Astrocyte of the cerebellum (primary cell): ENCODE measurements at regions not wholly inside any gene's neighbourhood (a gene's known extent, or its start where the extent isn't known, plus 50 kb on each side); places are given as distances from the start of the nearest gene placed in this dataset.

ENCODE experiments used
- DNase-seq: peaks from one replicate; pipeline ENCODE4 v3.0.0-alpha.2; 2011; ENCODE audit warnings: low read depth
- H3K4me3 ChIP-seq: 2 replicates; pipeline ENCODE4 v1.5.1; 2011; ENCODE audit warnings: mild to moderate bottlenecking, low read depth, low read length, moderate library complexity
- CTCF ChIP-seq: IDR thresholded peaks from 2 replicates; pipeline ENCODE4 v1.5.1; 2012; ENCODE audit warnings: low read length, low read depth, moderate library complexity, mild to moderate bottlenecking; ENCODE audit errors: missing control alignments
- in situ Hi-C: cut with HindIII; loops from 2 replicates; pipeline ENCODE4 v1.10.0; 2017; ENCODE audit warnings: low sequenced_read_pairs

DNA sequence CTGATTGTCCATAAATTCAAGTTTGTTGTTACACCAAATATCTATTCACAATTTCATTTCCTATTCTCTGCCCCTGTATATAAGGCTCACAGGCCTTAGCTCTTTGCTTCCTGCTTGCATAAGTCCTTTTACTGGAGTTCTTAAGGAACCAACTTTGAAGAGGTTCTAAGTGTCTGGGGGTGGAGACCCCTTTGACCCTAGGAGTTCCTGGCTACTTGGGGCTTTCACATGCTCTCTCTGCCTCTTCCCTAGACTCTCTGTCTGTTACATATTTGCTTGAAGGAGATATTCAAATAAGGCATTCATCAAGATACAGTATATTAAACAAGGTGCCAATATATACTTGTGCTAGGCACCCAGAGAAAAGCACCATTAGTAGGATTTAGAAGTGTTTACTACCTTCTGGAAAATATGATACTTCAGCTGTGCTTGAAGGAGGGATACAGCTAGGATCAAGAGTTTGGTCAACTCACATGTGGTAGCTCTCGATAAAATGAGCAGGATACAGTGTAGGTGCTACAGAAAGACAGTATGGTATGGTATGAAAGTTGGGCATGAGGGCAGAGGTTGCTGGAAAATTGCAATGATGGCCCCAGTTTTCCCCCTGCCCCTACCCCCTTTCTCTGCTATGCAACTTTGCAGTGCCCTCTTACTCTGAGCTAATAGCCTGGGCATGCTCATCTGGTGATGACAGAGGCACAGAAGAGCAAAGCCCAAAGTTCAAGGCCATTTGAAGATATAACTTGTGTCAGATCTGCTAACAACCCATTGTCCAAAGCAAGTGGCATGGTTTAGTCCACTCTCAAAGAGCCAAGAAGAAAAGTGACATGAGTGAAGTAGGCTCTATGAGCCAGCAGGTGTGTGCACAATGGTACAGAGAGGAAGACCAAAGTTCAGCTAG is 107.6 kb upstream of the CPEB2 start:
- DNase-seq: no peak
- in situ Hi-C loops: no loop called here
- TF ChIP-seq CTCF: no peak
- H3K4me3 ChIP-seq: no peak overlapping the region

DNA sequence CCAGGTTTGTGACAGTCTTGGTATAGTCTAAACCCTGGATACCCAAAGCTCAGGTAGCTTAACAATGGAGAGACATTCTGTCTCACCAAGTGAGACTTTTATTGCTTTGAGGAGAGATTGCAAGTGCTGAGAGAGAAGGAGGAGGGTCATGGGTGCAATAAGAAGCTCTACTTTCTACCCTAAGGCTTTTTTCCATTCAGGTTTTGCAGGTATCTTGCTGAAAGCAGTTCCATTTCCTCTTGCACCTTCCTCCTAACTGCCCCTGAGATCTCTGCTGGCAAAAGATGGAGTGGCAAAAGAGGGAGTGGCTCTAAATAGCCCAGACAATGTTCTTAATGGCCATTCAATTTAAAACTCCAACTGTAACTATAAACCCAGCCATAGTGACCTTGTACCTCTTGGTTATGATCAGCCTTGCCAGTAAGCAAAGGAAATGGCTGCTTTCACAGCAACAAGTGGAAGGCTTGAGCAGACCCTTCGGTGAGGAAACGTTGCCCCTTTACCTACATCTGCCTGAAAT is 105.6 kb upstream of the CPEB2 start:
- H3K4me3 ChIP-seq: no peak overlapping the region
- in situ Hi-C loops: no loop called here
- DNase-seq: no peak
- TF ChIP-seq CTCF: no peak

- no peak for TF ChIP-seq CTCF
- in situ Hi-C loops: no loop called here
- H3K4me3 ChIP-seq: no peak overlapping the region
- DNase-seq: no peak
Observed at GRCh38 chr4:14897217-14897616, 105.1 kb upstream of the CPEB2 start.

DNA sequence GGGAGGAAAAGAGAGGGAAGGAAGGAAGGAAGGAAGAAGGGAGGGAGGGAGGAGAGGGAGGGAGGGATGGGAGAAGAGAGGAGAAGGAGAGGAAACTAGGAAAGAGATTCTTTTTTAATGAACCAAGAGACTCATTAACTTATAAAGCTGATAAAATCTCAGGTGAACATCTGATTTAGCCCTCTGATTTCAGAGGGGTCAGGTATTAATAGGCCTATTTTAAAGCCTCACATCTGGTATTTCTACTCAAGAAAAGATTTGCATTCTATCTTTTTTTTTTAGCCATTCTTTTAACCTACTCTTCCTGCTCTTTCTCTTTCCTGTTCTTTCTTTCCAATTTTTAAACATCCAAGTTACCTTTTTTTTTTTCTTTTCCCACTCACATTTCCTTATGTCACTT is 103.3 kb upstream of the CPEB2 start:
- H3K4me3 ChIP-seq: no peak overlapping the region
- no peak for TF ChIP-seq CTCF
- no peak for DNase-seq
- in situ Hi-C loops: no loop called here

DNA sequence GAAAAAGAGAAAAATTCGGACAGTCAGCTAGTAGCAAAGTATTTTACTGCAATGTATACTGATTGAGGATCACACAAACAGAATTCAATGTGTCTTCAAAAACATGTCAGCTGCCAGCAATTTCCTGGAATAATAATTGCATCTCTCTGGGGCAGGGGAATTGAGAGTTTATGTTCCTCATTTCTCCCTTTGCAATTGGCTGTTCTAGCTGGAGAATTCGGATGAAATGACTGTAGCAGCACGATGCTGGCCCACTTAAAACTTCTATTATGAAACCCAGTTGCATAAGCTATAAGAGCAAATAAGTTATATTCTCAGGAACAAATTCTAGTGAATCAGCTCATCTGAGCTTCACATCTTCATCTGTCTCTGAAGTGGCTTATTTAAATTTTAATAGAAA is 99.9 kb upstream of the CPEB2 start:
- no peak overlapping the region for H3K4me3 ChIP-seq
- no peak for DNase-seq
- TF ChIP-seq CTCF: no peak
- in situ Hi-C loops: no loop called here

DNA sequence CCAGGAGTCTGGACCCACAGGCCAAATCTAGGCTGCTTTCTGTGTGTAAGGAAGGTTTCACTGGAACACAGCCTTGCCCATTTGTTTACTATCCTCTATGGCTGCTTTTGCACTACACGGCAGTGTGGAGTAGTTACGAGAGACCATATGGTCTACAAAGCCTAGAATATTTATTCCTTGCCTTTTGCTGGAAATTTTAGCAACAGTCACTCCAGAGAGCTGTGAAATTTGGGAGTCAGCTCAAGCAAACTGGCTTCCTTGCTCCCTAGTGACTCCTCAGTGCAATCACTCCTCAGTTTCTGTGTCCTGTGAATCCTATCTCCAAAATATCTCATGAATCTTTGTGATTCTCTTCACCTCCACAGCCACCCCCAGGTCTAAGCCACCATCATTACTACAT is 99.0 kb upstream of the CPEB2 start:
- no peak for TF ChIP-seq CTCF

More for the DNA sequence above, 99.0 kb upstream of the CPEB2 start:
- DNase-seq: no peak
- no peak overlapping the region for H3K4me3 ChIP-seq
- in situ Hi-C loops: no loop called here
